AG04450 (cell line): ENCODE measurements at regions not wholly inside any gene's neighbourhood (a gene's known extent, or its start where the extent isn't known, plus 50 kb on each side); places are given as distances from the start of the nearest gene placed in this dataset.

Experiments
- CTCF ChIA-PET: fragments of 300-600, 350-600 bp; formaldehyde crosslinking; extraction: SDS; loops from one replicate; lab custom pipeline; 2022; ENCODE audit warnings: antibody characterized with exemption, inconsistent platforms; lab: Charles Lee
- POLR2A ChIA-PET: fragments of 350-600 bp; formaldehyde crosslinking; extraction: SDS; loops from one replicate; lab custom pipeline; 2021; ENCODE audit warnings: antibody characterized with exemption, inconsistent platforms; lab: Yijun Ruan, JAX
- DNase-seq: peaks from one replicate; pipeline ENCODE4 v3.0.0-alpha.2; 2011; ENCODE audit warnings: low read depth, low spot score
- H3K27ac ChIP-seq: one replicate; pipeline ENCODE4 v1.5.1; 2012; ENCODE audit warnings: low read depth, low read length, control low read depth
- H3K27me3 ChIP-seq: one replicate; pipeline ENCODE4 v1.6.0; 2012; ENCODE audit warnings: low read length; ENCODE audit not compliant: control insufficient read depth, insufficient read depth
- H3K4me3 ChIP-seq: 2 replicates; pipeline ENCODE4 v1.5.1; 2011; ENCODE audit warnings: mild to moderate bottlenecking, low read depth, low read length, control low read depth
- H3K9me3 ChIP-seq: 2 replicates; pipeline ENCODE4 v1.5.1; 2012; ENCODE audit warnings: low read length; ENCODE audit not compliant: control insufficient read depth, insufficient read depth
- TF ChIP-seq, protein P1 (sequence below): IDR thresholded peaks from 2 replicates; pipeline ENCODE4 v1.5.1; 2011; ENCODE audit warnings: low read depth, low read length, control low read depth, inconsistent platforms

DNA sequence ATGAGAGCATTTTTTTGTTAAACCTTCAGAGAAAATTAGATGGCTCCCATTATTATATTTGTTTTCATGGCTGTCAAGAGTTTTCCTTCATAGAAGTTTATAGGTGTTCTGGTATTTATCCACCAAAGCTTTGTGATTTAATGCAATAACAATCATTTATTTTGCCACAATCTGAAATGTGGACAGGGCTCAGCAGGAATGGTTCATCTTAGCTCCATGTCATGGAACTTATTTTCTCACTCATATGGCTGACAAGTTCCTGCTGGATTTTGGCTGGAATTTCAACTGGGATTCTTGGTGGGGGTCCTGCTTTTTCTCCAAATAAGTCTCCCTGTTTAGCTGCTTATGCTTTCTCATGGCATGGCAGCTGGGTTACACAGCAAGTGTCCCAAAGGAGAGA is 876.7 kb downstream of the QKI start:
- H3K9me3 ChIP-seq: peaks cover 25% of the 10 kb centered on the region
- DNase-seq: no peak
- no peaks in the 10 kb centered on the region for H3K27me3 ChIP-seq
- CTCF ChIA-PET: no interaction called here
- TF ChIP-seq, protein P1, sequence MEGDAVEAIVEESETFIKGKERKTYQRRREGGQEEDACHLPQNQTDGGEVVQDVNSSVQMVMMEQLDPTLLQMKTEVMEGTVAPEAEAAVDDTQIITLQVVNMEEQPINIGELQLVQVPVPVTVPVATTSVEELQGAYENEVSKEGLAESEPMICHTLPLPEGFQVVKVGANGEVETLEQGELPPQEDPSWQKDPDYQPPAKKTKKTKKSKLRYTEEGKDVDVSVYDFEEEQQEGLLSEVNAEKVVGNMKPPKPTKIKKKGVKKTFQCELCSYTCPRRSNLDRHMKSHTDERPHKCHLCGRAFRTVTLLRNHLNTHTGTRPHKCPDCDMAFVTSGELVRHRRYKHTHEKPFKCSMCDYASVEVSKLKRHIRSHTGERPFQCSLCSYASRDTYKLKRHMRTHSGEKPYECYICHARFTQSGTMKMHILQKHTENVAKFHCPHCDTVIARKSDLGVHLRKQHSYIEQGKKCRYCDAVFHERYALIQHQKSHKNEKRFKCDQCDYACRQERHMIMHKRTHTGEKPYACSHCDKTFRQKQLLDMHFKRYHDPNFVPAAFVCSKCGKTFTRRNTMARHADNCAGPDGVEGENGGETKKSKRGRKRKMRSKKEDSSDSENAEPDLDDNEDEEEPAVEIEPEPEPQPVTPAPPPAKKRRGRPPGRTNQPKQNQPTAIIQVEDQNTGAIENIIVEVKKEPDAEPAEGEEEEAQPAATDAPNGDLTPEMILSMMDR: no peak
- no peak overlapping the region for H3K4me3 ChIP-seq
- no peak overlapping the region for H3K27ac ChIP-seq
- POLR2A ChIA-PET: no interaction called here

DNA sequence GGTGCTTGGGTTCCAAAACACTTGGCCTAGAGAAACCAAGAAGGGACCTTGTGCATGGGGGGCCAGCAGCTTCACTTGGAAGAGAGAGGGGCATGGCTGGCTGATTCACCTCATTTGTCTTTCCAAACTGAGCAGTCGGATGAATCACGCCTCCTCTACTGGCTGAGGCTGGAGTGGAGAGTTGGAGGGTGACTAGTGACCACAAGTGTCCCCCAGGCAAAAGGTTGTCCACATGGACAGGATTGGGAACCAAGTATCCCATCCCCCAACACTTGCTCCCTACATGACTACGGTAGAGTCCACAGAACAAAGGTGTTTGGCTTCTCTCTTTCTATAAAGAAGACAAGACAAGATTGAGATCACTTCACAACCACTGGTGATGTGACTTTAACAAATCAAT is 875.6 kb downstream of the QKI start:
- ChIA-PET POLR2A (no interaction called here), CTCF (no interaction called here)
- DNase-seq: no peak

DNA sequence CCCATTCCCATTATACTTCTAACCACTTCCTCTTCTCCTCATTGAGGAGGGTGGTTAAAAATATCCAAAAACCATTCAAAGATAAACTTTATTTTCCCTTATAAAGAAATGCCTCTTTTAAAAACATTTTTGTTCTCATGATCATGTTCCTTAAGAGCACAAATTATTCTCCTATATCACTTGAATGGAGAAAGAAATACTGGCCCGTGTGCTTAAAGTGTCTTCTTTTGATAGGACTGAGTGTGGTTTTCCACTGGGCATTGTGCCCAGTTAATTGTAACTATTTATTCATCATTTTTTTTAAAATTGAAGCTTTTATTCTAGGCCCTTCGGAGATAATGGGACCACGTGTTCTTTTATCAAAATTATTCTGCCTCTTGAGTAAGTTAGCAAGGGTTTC is 871.5 kb downstream of the QKI start:
- TF ChIP-seq, protein P1: no peak
- Histone ChIP-seq H3K27me3 (no peaks in the 10 kb centered on the region), H3K27ac (no peak overlapping the region), H3K4me3 (no peak overlapping the region), H3K9me3 (peaks cover 15% of the 10 kb centered on the region; the same call in 1 of the 2 replicates)
- CTCF ChIA-PET: no interaction called here
- DNase-seq: no peak
- POLR2A ChIA-PET: no interaction called here

More for the DNA sequence above, 875.6 kb downstream of the QKI start:
- TF ChIP-seq, protein P1: no peak
- no peak overlapping the region for H3K4me3 ChIP-seq
- no peaks in the 10 kb centered on the region for H3K27me3 ChIP-seq
- H3K27ac ChIP-seq: no peak overlapping the region
- H3K9me3 ChIP-seq: peaks cover 21% of the 10 kb centered on the region; the same call in 1 of the 2 replicates

DNA sequence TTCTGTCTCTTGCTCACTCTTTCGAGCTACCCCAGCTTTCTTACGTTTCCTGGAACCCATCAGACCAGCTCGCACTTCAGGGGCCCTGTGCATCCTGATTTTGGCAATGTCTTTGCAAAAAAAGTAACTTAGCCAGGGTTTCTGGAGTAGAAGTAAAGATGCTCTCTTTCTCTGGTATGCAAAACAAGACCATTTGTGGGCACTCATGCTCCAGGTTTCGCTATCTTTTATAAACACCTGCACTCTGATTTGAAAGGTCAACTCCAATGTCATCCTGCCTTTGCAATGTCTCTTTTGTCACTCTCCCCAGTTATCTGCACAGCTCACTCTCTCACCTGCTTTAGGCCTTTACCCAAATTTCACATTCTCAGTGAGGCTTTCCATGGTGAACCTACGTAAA is 869.1 kb downstream of the QKI start:
- H3K27me3 ChIP-seq: no peaks in the 10 kb centered on the region
- CTCF ChIA-PET: no interaction called here
- TF ChIP-seq, protein P1: no peak
- peaks cover 19% of the 10 kb centered on the region for H3K9me3 ChIP-seq
- POLR2A ChIA-PET: no interaction called here
- DNase-seq: no peak
- H3K4me3 ChIP-seq: no peak overlapping the region
- H3K27ac ChIP-seq: no peak overlapping the region

DNA sequence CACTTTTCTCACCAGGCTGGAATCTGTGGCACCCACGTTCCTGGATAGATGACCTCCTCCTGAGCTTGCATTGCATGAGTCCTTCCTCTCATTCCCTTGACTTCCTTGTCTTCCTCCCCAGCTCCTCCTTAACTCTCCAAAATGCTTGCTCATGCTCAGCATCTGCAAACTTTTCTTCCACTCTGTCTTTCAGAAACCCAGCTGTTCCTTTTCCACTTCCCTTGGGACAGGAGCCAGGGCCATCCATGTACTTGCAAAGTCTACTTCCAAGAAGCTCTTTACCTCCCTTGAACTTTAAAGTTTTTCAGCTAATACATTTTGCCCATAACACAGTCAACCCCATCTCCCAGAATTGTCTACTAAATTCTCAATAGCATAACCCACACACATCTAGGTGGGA is 861.7 kb downstream of the QKI start:
- H3K27me3 ChIP-seq: no peaks in the 10 kb centered on the region
- DNase-seq: no peak
- H3K9me3 ChIP-seq: peaks cover 40% of the 10 kb centered on the region
- TF ChIP-seq, protein P1: no peak
- no peak overlapping the region for H3K27ac ChIP-seq
- ChIA-PET POLR2A (no interaction called here), CTCF (no interaction called here)
- H3K4me3 ChIP-seq: no peak overlapping the region
